Brain microvascular endothelial cell (primary cell): ENCODE measurements at regions not wholly inside any gene's neighbourhood (a gene's known extent, or its start where the extent isn't known, plus 50 kb on each side); places are given as distances from the start of the nearest gene placed in this dataset.

Source experiments
- DNase-seq: peaks from one replicate; pipeline ENCODE4 v3.0.0-alpha.2; 2020
- H3K27ac ChIP-seq: fragments of 250-450 bp; sonication (Bioruptor Pico); 2 replicates; pipeline ENCODE4 v1.5.1; 2020; ENCODE audit warnings: mild to moderate bottlenecking, moderate library complexity
- H3K27me3 ChIP-seq: fragments of 250-450 bp; sonication (Bioruptor Pico); replicated peaks from 2 replicates; pipeline ENCODE4 v1.5.1; 2020; ENCODE audit warnings: mild to moderate bottlenecking
- H3K36me3 ChIP-seq: fragments of 250-450 bp; sonication (Bioruptor Pico); replicated peaks from 2 replicates; pipeline ENCODE4 v1.5.1; 2020; ENCODE audit warnings: mild to moderate bottlenecking
- H3K4me3 ChIP-seq: 2 replicates; pipeline ENCODE4 v1.5.1; 2011; ENCODE audit warnings: low read depth, mild to moderate bottlenecking, control low read depth, low read length, moderate library complexity
- in situ Hi-C: cut with HindIII; loops from 2 replicates; pipeline ENCODE4 v1.10.0; 2017; ENCODE audit warnings: low sequenced_read_pairs, low pct_ligation_motif_present
- TF ChIP-seq, protein P1 (sequence below): IDR thresholded peaks from 2 replicates; pipeline ENCODE4 v1.5.1; 2011; ENCODE audit warnings: low read depth, mild to moderate bottlenecking, moderate library complexity, low read length, control low read depth, inconsistent platforms; ENCODE audit errors: missing control alignments

DNA sequence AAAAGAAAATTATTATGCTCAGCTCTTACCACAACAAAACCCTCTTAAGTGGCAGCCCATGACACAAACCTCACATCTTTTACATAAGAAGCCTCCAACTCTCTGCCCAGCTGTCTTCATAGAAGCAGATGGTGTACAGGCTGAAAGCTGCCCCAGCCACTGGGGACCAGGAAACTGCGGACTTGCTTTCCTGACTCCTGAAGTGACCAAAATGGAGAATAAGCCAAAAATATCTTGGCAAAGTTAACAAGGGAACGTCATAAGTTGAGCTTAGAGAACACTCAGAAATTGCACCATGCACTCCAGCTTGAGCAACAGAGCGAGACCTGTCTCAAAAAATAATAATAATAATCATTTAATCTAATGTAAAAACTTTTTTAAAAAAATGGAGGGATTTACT is 160.3 kb upstream of the CDYL start:
- Histone ChIP-seq H3K4me3 (no peak overlapping the region), H3K36me3 (no peaks in the 10 kb centered on the region), H3K27ac (no peak overlapping the region), H3K27me3 (no peaks in the 10 kb centered on the region)
- no peak for DNase-seq
- TF ChIP-seq, protein P1, sequence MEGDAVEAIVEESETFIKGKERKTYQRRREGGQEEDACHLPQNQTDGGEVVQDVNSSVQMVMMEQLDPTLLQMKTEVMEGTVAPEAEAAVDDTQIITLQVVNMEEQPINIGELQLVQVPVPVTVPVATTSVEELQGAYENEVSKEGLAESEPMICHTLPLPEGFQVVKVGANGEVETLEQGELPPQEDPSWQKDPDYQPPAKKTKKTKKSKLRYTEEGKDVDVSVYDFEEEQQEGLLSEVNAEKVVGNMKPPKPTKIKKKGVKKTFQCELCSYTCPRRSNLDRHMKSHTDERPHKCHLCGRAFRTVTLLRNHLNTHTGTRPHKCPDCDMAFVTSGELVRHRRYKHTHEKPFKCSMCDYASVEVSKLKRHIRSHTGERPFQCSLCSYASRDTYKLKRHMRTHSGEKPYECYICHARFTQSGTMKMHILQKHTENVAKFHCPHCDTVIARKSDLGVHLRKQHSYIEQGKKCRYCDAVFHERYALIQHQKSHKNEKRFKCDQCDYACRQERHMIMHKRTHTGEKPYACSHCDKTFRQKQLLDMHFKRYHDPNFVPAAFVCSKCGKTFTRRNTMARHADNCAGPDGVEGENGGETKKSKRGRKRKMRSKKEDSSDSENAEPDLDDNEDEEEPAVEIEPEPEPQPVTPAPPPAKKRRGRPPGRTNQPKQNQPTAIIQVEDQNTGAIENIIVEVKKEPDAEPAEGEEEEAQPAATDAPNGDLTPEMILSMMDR: no peak
- in situ Hi-C loops: no loop called here

DNA sequence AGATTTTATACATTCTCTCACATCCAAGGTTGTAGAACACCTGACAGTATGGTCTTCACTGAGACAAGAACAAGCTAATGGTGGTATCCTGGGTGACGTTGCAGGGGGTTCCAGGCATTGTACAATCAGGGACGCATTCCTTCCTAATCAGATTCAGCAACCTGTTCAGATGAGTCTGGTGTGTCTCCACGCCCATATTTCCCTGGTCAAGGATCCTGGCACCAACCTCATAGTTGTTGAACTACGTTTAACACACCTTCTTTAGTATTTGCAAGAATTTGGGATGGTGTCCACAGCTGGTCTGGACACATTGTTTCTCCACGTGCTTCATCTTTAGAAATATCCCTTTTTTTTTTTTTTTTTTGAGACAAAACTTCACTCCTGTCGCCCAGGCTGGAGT is 161.0 kb upstream of the CDYL start:
- Histone ChIP-seq H3K27ac (no peak overlapping the region), H3K4me3 (no peak overlapping the region), H3K36me3 (no peaks in the 10 kb centered on the region), H3K27me3 (no peaks in the 10 kb centered on the region)
- in situ Hi-C loops: no loop called here
- TF ChIP-seq, protein P1: no peak
- DNase-seq: no peak

DNA sequence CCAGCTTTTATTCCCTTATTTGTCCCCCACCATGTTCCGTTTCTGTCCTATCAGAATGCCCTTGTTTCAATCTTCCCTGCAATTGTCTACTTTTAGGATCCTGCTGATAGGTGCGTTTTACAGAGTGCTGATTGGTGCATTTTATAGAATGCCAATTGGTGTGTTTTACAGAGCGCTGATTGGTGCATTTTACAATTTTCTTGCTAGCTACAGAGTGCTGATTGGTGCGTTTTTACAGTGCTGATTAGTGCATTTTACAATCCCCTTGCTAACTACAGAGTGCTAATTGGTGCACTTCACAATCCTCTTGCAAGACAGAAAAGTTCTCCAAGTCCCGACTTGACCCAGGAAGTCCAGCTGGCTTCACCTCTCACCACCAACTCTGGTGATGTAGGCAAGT is 161.6 kb upstream of the CDYL start:
- Histone ChIP-seq H3K4me3 (no peak overlapping the region), H3K27me3 (no peaks in the 10 kb centered on the region), H3K36me3 (no peaks in the 10 kb centered on the region), H3K27ac (no peak overlapping the region)
- TF ChIP-seq, protein P1: no peak
- in situ Hi-C loops: no loop called here
- DNase-seq: no peak

DNA sequence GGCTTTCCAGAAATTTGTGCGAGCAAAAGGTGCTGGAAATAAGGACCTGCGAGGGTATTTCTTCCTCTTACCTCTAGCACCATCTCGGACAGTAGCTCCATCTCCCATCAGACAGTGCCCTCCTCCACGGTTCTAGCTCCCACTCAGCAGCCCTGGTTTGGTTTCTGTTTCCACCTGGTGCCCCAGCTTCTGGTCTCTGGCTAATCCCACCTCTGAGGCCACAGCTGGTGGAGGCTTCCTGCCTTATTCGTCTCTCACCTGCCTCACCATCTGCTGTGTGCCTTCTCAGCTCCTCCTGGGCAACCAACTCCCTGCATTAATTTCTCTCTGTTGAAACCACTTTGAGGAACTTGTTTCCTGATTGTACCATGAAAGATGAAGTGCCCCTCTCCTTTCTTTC is 162.4 kb upstream of the CDYL start:
- no peak overlapping the region for H3K27ac ChIP-seq
- no peaks in the 10 kb centered on the region for H3K27me3 ChIP-seq
- H3K4me3 ChIP-seq: no peak overlapping the region
- TF ChIP-seq, protein P1: no peak
- in situ Hi-C loops: no loop called here
- H3K36me3 ChIP-seq: no peaks in the 10 kb centered on the region
- no peak for DNase-seq

DNA sequence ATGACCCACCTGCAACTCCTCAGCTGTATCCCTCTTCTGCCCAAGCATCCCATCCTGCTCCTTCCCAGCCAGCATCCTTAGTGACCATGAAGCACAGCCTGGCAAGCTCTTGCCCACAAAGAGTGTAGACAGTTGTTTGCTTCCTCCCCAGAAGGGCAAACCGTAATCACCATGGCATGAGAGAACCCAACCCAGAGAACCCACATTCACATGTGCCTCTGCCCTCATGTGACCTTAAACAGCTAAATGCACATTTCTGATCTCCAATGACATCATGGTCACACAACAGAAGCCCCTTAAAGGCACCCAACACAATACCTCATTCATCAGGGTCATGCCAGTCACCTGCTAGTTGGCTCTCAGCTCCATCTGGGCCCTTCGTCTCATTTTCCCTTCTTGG is 162.8 kb upstream of the CDYL start:
- Histone ChIP-seq H3K27ac (no peak overlapping the region), H3K4me3 (no peak overlapping the region), H3K36me3 (no peaks in the 10 kb centered on the region), H3K27me3 (no peaks in the 10 kb centered on the region)
- TF ChIP-seq, protein P1: no peak
- DNase-seq: no peak
- in situ Hi-C loops: no loop called here

DNA sequence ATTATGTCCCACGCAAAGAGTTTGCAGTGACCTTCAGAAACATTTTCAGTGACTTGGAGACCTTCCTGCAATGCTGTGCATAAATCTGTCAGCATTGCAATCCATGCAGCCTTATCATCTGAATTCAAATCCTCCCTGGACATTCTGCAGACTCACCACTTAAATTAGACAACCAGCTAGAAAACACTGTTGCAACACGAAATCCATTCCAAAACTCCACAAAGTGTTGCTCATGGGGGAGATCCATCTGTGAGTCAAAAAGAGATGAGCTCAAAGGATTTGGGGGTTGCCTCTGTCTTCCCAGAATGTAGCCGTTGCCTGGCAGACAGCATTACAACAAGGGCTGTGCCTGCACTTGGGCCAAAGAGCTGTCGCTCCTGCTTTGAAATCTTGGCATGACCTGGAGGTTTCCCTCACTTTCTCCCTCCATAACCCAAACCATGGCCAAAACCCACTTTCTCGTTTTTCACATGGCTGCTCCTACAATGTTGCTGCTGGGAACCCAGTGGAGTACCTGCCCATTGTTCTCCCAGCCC is 163.5 kb upstream of the CDYL start:
- Histone ChIP-seq H3K27ac (no peak overlapping the region), H3K27me3 (no peaks in the 10 kb centered on the region), H3K4me3 (no peak overlapping the region), H3K36me3 (no peaks in the 10 kb centered on the region)
- in situ Hi-C loops: no loop called here
- DNase-seq: no peak
- TF ChIP-seq, protein P1: no peak
